ENCODE measurements at regions not wholly inside any gene's neighbourhood (a gene's known extent, or its start where the extent isn't known, plus 50 kb on each side); places are given as distances from the start of the nearest gene placed in this dataset.

DNA sequence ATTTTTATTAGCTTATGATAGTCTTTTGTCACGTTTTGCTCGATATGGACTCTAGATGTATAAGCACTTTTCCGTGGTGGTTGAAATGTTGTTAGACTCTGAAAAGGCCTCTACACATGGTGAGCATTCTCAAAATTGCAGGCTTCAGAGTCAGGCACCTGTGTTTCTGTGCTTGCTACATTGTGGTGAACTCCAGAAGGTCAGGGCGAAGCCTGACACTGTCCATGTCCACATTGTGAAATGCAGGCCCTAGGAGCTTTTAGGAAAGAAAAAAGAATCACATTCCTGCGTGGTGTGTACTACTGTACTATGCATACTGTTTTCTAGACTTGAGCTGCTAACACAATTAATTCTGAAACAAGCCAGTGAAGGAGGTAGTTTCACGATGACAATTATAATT is 86.3 kb downstream of the HS3ST1 start:
- no peak for DNase-seq

DNA sequence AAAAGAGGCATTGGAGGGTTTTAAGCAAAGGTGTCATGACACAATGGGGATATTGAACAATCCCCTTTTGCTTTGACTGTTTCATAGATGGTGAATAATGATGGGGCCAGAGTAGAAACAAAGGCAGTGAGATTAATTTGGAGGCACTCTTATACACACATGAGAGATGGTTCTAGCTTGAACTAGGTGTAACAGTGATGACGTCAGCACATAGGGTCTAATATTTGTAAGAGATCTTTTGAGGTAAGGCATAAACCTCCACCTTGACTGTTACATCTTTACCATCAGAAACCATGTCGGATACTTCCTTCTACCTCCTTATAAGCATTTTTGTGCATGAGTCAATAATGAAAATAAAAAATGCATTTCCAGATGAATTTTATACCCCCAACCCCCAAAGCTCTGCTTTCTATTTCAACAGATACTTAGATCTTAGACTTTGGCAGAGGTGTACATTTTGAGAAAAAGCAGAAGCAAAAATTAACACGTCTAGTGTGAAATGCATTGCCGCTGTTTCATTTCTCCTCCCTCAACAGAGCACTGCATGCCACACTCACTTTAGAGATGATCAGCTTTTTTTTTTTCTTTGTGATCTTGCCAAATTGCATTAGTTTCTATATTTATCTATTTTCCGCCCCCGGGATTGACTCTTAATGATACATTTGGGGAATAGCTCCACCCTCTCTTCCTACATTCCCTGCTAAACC is 87.2 kb downstream of the HS3ST1 start:
- no peak for DNase-seq

DNA sequence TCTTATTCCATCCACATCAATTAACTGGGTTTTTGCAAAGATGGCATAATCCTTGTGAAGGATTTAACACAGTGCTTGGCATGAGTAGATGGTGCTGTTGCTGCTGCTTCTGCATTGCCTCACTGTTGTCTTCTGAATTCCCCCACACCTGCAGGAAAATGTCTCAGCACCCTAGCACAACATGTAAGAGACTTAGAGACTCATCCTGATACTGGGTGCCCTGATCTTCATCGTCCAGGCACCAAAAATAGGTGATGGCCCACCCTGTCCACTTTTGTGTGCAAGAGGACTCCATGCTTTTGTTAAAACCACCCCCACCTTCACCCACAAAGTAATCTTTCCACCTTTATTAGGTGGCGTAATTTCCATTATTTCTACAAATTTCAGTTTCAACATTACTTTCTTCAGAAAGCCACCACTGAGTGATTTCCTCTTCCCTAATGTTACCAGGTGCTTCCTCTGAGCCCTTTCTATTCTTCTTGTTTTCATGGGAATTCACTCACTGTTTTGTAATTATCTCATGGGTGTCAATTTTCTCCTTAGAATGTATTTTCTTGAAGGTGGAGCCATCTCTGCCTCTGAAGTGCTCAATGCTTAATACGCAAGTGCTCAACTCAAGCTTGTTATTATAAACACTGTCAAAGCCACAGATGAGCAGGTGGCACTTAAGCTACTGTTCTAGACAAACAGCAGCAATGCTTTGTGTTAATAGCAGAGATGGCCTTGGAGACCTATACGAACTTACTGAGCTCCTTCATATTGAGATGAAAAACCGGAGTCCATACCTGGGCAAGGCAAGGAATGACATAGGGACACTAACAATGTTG is 89.5 kb downstream of the HS3ST1 start:
- DNase-seq = no peak

- no peak for DNase-seq
Measured at GRCh38 chr4:11337287-11337686, 91.4 kb downstream of the HS3ST1 start.

GRCh38 chr4:11336435-11336834 is 92.3 kb downstream of the HS3ST1 start:
- no peak for DNase-seq

GRCh38 chr4:11334887-11335286 is 93.8 kb downstream of the HS3ST1 start:
- DNase-seq = no peak

- DNase-seq = no peak
Measured at GRCh38 chr4:11328401-11328800, 100.3 kb downstream of the HS3ST1 start.

DNA sequence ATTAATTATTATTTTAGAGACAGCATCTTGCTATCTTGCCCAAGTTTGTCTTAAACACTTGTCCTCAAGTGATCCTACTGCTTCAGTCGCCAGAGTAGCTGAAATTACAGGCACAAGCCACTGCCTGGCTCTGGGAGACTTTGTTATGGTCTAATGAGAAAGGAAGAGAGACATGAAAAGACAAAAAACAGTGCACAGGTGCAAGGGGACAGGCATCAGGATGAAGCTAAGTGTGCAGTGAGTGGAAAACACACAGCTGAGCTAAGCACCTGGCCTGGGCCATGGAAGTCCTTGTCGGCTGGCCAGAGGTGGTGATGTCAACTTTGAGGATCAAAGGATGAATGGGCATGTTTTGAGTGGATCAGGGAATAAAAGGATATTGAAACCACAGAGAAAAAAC is 102.7 kb downstream of the HS3ST1 start:
- no peak for DNase-seq

DNA sequence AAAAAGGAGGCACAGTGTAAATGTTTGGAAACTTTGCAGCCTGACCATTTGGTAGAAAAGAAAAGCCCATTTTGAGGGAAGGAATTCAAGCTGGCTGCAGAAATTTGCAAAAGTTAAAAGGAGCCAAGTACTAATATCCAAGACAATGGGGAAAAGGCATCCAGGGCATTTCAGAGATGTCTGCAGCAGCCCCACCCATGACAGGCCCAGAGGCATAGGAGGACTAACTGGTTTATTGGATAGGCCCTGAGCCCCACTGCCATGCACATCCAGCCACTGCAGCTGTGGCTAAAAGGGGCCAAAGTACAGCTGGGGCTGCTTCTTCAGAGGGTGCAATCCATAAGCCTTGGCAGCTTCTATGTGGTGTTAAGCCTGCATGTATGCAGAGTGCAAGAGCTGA is 104.9 kb downstream of the HS3ST1 start:
- DNase-seq = no peak

- DNase-seq = no peak
Measured at GRCh38 chr4:11313157-11313943, 115.3 kb downstream of the HS3ST1 start.

DNA sequence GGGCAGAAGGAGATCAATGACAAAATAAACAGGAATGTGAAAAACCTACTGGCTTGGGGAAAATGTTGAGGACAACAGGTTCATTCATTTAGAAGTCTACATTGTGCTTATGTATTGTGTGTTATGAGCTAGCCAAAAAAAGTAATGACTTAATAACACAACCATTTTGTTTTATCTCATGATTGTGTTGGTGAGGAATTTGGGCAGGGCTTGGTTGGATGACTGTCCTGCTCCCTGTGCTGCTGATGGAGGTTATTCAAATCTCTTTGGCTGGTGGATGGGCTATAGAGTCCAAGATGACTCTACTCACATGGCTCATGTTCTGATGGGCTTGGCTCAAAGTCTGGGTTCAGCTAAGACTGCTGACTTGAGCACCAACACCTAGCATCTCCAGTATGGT is 116.3 kb downstream of the HS3ST1 start:
- no peak for DNase-seq

- DNase-seq = no peak
Measured at GRCh38 chr4:11301075-11301660, 127.5 kb downstream of the HS3ST1 start.

GRCh38 chr4:11299836-11300235 is 128.9 kb downstream of the HS3ST1 start:
- DNase-seq = no peak

- no peak for DNase-seq
Measured at GRCh38 chr4:11299016-11299415, 129.7 kb downstream of the HS3ST1 start.

- DNase-seq = no peak
Measured at GRCh38 chr4:11298451-11298850, 130.2 kb downstream of the HS3ST1 start.

- no peak for DNase-seq
Measured at GRCh38 chr4:11297627-11298026, 131.1 kb downstream of the HS3ST1 start.

GRCh38 chr4:11297201-11297600 is 131.5 kb downstream of the HS3ST1 start:
- no peak for DNase-seq

DNA sequence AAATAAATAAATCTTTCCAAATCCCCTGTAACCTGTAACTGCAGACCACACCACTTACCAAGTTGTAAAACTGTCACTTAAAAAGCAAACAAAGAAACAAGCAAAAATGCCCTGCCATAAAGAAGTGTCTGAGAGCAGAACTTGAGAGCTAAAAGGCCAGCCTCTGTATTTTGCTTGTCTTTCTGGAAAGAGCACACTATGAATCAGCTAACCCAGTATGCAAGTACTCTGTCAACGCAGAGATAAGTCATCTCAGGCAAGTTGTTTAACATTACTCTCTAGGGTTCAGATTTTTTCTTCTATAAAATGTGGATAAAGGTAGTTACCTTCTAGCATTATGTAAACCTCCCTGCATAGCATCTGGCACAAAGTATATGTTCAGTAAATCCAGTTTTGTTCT is 134.8 kb downstream of the HS3ST1 start:
- no peak for DNase-seq

GRCh38 chr4:11287055-11287454 is 141.6 kb downstream of the HS3ST1 start:
- DNase-seq = no peak

- no peak for DNase-seq
Measured at GRCh38 chr4:11286533-11286932, 142.2 kb downstream of the HS3ST1 start.

DNA sequence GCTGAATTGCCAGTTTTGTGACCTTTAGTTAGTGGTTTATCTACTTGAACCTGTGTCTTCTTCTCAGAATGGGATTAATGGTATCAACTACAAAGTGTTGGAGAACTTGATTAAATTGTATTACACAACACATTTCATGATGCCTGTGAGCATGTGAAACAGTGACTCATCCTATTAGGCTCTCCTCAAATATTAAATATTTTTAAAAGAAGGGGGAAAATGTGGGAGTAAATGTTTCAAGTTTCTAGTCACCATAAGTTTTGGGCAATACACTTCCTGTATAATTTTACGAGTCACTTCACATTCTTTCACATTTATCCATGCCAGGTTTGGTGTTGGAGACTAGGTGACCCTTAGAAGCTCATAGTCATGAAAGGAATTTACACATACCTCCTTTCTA is 147.0 kb downstream of the HS3ST1 start:
- no peak for DNase-seq

GRCh38 chr4:11271263-11271662 is 157.4 kb downstream of the HS3ST1 start:
- DNase-seq = no peak

DNA sequence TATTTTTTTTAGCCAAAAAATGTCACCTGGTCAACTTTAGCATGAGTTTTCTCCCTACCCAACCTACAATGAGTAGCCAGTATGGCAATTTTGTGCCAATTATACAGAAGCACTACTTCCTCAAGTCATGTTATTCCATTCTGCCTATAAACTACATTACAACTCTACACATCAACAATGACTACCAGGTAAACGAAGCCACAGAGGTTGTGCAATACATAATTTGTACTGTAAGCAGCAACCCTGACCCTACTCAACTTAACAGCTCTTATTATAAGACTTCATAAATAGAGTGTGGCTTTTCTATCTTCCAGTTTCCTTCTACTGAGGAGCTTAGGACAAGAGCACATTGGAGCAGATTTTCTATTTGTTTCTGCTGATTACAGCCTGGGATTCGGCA is 160.5 kb downstream of the HS3ST1 start:
- no peak for DNase-seq

Data from NCI-H526 (cell line).